Smooth muscle cell (in vitro differentiated cells): ENCODE measurements at regions not wholly inside any gene's neighbourhood (a gene's known extent, or its start where the extent isn't known, plus 50 kb on each side); places are given as distances from the start of the nearest gene placed in this dataset.

Source experiments
- DNase-seq: peaks from one replicate; lab custom pipeline; 2025; ENCODE audit not compliant: unreplicated experiment; lab: John Stamatoyannopoulos, UW
- H2AFZ ChIP-seq: fragments of 200-600 bp; sonication (generic); 2 replicates; pipeline ENCODE4 v1.6.0; 2016; ENCODE audit warnings: antibody characterized with exemption, low read depth, mild to moderate bottlenecking
- H3F3A ChIP-seq: fragments of 200-600 bp; sonication (generic); 2 replicates; pipeline ENCODE4 v1.6.0; 2017; ENCODE audit warnings: antibody characterized with exemption, low read depth
- H3K27ac ChIP-seq: fragments of 200-600 bp; sonication (generic); 2 replicates; pipeline ENCODE4 v1.5.1; 2016; ENCODE audit warnings: low read depth, mild to moderate bottlenecking
- H3K27me3 ChIP-seq: fragments of 200-600 bp; sonication (generic); 2 replicates; pipeline ENCODE4 v1.6.1; 2016; ENCODE audit warnings: low read depth, mild to moderate bottlenecking
- H3K36me3 ChIP-seq: fragments of 200-600 bp; sonication (generic); 2 replicates; pipeline ENCODE4 v1.5.1; 2016; ENCODE audit warnings: low read depth
- H3K4me1 ChIP-seq: fragments of 200-600 bp; sonication (generic); 2 replicates; pipeline ENCODE4 v1.5.1; 2016; ENCODE audit warnings: low read depth
- H3K4me2 ChIP-seq: fragments of 200-600 bp; sonication (generic); 2 replicates; pipeline ENCODE4 v1.6.0; 2016; ENCODE audit warnings: mild to moderate bottlenecking
- H3K4me3 ChIP-seq: fragments of 200-600 bp; sonication (generic); 2 replicates; pipeline ENCODE4 v1.5.1; 2016; ENCODE audit warnings: mild to moderate bottlenecking
- H3K79me2 ChIP-seq: fragments of 200-600 bp; sonication (generic); 2 replicates; pipeline ENCODE4 v1.6.0; 2016; ENCODE audit warnings: low read depth, mild to moderate bottlenecking
- H3K9ac ChIP-seq: fragments of 200-600 bp; sonication (generic); 2 replicates; pipeline ENCODE4 v1.6.0; 2016; ENCODE audit warnings: low read depth
- H3K9me3 ChIP-seq: fragments of 200-600 bp; sonication (generic); replicated peaks from 2 replicates; pipeline ENCODE4 v1.5.1; 2016; ENCODE audit warnings: low read depth
- H4K20me1 ChIP-seq: fragments of 200-600 bp; sonication (generic); 2 replicates; pipeline ENCODE4 v1.6.0; 2016; ENCODE audit warnings: low read depth
- CTCF ChIP-seq: fragments of 200-600 bp; sonication (generic); IDR thresholded peaks from 2 replicates; pipeline ENCODE4 v1.5.1; 2017; ENCODE audit warnings: borderline replicate concordance, mild to moderate bottlenecking, antibody characterized with exemption; ENCODE audit not compliant: insufficient read depth, poor library complexity, severe bottlenecking
- WGBS: methylation state at CpG from one replicate; pipeline ENCODE4 v1.1.7; 2016; ENCODE audit warnings: low lambda C conversion rate; 5-methylcytosine and 5-hydroxymethylcytosine counted together

GRCh38 chr4:110799211-110799610 lies 176.3 kb upstream of the PITX2 start:
- DNase-seq = no peak
- H3K79me2 ChIP-seq = no peaks in the 10 kb centered on the region
- H3K27ac ChIP-seq = no peak overlapping the region
- H3K4me2 ChIP-seq = peak overlapping the region; percentile 26
- peak overlapping the region; percentile 23 for H2AFZ ChIP-seq
- WGBS = 41% methylated on average over 3 of the region's 3 CpGs
- no peaks in the 10 kb centered on the region for H3K27me3 ChIP-seq
- no peak overlapping the region for H3K9ac ChIP-seq
- H3K36me3 ChIP-seq = no peaks in the 10 kb centered on the region
- H3K4me1 ChIP-seq = peaks cover 18% of the 10 kb centered on the region
- no peak overlapping the region for H3K4me3 ChIP-seq
- no peaks in the 10 kb centered on the region for H3F3A ChIP-seq
- no peak for TF ChIP-seq CTCF
- H4K20me1 ChIP-seq = no peaks in the 10 kb centered on the region
- no peaks in the 10 kb centered on the region for H3K9me3 ChIP-seq

DNA sequence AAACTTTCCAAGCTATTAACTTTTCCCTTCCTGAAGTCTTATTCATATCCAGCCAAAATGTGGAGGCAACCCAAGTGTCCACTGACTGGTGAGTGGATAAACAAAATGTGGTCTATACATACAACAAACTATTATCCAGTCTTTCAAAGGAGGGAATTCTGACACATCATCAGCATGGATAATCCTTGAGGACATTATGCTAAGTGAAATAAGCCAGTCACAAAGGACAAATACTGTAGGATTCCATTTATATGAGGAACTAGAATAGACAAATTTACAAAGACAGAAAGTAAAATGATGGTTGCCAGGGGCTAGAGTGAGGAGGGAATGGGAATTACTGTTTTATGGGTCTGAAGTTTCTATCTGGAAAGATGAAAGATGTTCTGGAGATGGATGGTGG lies 178.7 kb upstream of the PITX2 start:
- H3K79me2 ChIP-seq = no peaks in the 10 kb centered on the region
- H3K9ac ChIP-seq = no peak overlapping the region
- no peaks in the 10 kb centered on the region for H3F3A ChIP-seq
- peak overlapping the region; percentile 18 for H2AFZ ChIP-seq
- no peak overlapping the region for H3K4me2 ChIP-seq
- no peak overlapping the region for H3K4me3 ChIP-seq
- H3K27me3 ChIP-seq = no peaks in the 10 kb centered on the region
- H3K27ac ChIP-seq = no peak overlapping the region
- no peak for DNase-seq
- TF ChIP-seq CTCF = no peak
- peaks cover 12% of the 10 kb centered on the region for H3K4me1 ChIP-seq
- no peaks in the 10 kb centered on the region for H3K36me3 ChIP-seq
- H4K20me1 ChIP-seq = no peaks in the 10 kb centered on the region
- H3K9me3 ChIP-seq = no peaks in the 10 kb centered on the region

GRCh38 chr4:110808351-110808878 lies 185.5 kb upstream of the PITX2 start:
- Histone ChIP-seq H3K4me3 (no peak overlapping the region), H3K9ac (no peak overlapping the region), H3K9me3 (no peaks in the 10 kb centered on the region), H3F3A (no peaks in the 10 kb centered on the region), H4K20me1 (no peaks in the 10 kb centered on the region), H3K79me2 (no peaks in the 10 kb centered on the region), H3K4me2 (no peak overlapping the region), H2AFZ (no peak overlapping the region), H3K27me3 (no peaks in the 10 kb centered on the region), H3K4me1 (no peaks in the 10 kb centered on the region), H3K27ac (no peak overlapping the region), H3K36me3 (no peaks in the 10 kb centered on the region)
- 78% methylated on average over 6 of the region's 6 CpGs for WGBS
- no peak for TF ChIP-seq CTCF
- no peak for DNase-seq

- Histone ChIP-seq H3K4me3 (no peak overlapping the region), H3K27ac (no peak overlapping the region), H4K20me1 (no peaks in the 10 kb centered on the region), H3K9me3 (no peaks in the 10 kb centered on the region), H3K79me2 (no peaks in the 10 kb centered on the region), H3K27me3 (no peaks in the 10 kb centered on the region), H3F3A (no peaks in the 10 kb centered on the region), H3K36me3 (no peaks in the 10 kb centered on the region), H3K9ac (no peak overlapping the region), H2AFZ (no peak overlapping the region), H3K4me2 (peak overlapping the region; percentile 65), H3K4me1 (no peaks in the 10 kb centered on the region)
- no peak for TF ChIP-seq CTCF
- WGBS = 66% methylated on average over 4 of the region's 4 CpGs
- no peak for DNase-seq
Observed at GRCh38 chr4:110815950-110816349, 193.1 kb upstream of the PITX2 start.
